Right forelimb (tissue), 1 donor: ENCODE measurements at regions not wholly inside any gene's neighbourhood (a gene's known extent, or its start where the extent isn't known, plus 50 kb on each side); places are given as distances from the start of the nearest gene placed in this dataset.

ENCODE experiments used
- DNase-seq: peaks from one replicate; pipeline ENCODE4 v3.0.0-alpha.2; 2018

DNA sequence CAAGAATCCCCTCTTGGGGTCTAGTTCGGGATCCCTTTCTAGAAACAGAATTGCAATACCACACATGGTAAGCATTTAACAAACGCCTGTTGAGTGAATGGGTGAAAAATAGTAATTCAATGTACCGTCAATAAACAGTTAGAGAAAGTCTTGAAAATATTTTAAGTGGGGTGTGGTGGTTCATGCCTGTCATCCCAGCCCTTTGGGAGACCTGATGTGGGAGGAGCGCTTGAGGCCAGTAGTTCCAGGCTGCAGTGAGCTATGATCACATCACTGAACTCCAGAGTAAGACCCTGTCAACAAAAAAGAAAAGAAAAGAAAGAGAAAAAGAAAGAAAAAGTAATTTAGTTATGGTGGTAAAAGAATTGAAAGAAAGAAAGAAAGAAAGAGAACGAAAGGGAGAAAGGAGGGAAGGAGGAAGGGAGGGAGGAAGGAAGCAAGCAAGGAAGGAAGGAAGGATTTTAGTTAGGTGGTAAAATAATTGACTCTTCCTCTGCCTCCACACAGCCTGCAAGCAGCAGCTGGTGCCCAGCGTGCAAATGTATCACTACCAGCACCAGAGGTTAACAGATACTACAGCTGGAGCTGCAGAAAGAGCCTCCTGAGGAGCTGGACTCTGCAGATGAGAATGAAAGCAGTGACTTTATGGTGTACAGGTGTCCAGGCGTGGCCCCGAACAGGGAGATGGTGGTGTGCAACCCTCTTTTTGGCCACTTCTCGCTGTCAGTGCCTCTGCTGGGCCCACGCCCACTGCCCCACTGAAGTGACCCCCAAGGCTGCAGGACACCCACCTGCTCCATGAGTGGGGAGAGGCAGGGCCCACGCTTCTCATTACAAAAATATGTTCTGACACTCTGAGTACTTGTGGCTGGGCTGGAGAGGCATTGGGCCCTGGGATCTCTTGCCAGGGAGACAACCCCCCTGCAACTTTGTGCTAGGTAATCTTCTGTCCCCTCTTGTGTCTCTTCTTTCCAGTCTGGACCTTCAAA, 135.4 kb downstream of the BAMBI start:
- no peak for DNase-seq

DNA sequence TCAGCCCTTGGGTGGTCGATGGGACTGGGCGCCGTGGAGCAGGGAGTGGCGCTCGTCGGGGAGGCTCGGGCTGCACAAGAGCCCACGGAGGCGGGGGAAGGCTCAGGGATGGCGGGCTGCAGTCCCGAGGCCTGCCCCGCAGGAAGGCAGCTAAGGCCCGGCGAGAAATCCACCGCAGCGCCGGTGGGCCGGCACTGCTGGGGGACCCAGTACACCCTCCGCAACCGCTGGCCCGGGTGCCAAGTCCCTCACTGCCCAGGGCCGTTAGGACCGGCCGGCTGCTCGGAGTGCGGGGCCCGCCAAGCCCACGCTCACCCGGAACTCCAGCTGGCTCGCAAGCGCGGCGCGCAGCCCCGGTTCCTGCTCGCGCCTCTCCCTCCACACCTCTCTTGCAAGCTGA, 138.4 kb downstream of the BAMBI start:
- no peak for DNase-seq

DNA sequence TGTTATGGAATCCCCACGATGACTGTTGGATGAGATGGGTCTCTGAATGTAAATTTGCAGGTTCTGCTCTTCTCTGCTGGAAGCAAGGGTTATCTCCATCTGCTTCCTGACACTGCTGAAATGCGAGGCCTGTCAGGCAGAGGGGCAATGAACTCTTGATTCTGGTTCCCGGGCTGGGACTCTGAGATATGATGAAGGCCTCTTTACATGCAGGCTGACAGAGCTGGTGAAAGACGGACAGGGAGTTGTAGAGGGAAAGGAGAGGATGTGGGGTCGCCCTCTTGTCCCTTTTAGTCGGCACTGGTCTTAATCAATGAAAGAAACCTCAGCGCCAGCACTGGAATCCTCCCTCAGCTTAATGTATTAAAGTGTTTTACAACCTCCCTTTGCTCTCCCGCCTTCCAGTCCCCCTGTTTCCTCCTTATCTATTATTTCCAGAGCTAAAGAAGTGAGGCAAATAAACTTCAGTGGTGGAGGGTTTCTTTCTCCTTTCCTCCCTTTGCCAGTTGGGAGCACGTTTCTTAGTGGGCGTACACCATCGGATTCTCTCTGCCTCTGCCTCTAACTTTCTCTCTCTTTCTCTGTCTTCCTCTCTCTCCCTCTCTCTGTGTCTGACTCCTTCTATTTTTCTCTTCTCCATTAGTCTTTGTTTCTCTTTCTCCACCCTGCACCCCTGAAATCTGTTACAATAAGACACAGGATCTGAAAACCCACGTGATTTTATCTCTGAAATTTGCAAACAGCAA, 145.6 kb downstream of the BAMBI start:
- DNase-seq: no peak

DNA sequence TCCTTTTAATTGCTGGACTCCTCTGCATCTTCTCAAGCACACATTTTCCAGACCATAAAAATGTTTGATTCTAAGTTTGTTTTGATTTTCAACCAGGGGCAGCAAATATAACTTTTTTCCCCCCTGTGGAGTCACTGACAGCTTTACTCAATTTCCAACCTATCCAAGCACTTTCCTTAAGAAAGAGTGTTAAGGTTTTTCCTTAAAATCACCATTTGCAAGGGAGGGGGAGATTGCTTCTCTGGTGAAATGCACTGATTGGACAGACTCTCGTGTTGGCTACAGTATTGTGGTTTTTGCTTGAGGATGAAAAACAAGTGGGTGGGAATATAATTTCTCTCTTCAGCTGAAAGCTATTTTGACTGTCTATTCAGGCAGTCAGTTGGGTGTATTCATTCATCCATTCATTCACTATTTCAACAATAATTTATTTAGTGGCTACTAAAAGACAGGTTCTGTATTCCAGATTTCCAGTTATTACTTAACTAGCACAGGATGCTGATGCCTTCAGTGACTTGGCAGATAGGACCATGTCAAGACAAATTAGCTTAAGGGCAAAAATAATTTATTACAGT, 146.3 kb downstream of the BAMBI start:
- DNase-seq: no peak

DNA sequence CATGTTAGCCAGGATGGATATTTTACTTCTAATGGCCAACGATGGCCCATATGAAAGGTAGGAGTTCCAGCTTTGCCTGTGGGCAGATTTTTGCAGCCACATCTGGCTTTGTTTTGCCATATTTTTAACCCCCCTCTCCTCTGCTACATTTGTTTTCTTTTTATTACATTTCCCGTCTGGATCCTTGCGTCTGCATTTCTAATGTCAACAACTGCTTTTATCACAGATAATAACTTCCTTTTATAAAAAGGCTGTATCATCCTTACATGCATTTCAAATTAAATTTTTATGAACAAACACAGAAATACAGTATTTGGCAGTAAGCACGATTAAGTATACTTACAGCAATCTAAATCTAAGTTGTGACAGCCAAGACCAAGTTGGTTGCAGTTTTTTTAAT, 156.0 kb downstream of the BAMBI start:
- no peak for DNase-seq

DNA sequence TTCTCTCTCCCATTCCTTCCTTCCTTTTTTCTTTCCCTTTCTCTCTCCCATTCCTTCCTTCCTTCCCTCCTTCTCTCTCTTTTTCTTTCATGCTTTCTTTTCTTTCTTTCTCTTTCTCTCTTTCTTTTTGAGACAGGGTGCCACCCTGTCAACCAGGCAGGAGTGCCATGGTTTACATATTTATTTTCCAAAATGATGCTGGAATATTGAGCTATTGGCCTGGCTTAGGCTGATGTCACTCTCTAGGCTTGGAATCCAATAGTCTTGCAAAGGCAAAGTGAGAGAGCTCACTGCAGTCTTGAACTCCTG, 159.1 kb downstream of the BAMBI start:
- no peak for DNase-seq

DNA sequence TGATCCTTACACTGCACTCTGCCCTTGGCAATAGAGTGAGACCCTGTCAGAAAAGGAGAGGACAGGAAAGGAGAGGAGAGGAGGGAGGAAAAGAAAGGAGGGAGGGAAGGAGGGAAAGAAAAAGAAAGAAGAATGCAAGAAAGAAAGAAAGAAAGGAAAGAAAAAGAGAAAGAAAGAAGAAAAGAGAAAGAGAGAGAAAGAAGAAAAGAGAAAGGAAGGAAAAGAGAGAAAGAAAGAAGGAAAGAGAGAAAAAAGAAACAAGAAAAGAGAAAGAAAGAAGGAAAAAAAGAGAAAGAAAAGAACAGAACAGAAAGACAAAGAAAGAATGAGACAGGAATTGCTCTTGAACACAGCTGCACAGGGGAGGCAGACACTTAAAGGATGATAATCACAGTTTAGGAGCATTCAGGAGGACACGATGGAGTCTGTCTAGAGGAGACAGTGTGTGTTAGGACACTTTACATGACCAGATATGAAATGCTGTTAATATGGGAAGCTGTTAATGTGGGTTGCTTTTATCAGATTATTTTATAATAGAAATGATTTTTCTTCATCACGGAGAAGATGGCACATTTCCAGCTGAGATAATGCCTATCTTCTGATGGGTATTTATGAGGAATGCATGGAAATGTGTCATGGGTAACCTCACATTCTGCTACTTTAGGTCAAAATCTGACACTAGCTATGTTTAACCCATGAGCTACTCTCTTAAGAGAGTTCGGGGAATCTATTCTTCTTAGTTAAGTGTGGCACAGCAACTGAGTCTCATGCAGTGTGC, 160.5 kb downstream of the BAMBI start:
- no peak for DNase-seq

DNA sequence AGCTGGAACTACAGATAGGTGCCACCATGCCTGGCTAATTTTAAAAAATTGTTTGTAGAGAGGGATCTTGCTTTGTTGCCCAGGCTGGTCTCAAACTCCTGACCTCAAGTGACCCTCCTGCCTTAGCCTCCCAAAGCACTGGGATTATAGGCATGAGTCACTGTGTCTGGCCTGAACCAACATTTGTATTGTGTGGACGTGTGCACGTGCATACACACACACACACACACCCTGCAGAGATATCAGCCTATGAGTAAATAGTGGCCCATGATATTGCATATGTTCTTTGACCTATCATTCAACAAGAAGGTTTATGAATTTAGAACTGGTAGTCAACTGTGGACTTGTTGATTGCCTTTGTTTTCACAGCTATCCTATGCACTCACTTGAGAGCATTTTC, 161.6 kb downstream of the BAMBI start:
- DNase-seq: no peak

DNA sequence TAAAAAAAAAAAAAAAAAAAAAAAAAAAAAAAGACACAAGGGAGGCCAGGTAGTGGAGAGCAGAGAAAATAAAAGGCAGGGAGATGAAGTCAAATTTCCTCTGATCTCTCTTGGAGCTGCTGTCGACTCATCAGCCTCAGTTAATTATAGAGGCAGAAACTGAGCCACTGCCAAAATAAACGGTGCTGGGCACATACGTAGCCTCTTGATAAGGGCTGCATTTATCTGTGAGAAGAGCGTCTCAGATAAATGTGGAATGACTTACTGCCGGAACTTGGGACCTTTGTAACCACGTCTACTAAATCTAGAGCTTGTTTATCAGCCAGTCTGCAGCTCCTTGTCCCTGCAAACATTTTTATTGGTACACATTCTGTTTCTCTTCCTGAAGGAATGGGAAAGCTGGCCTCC, 162.3 kb downstream of the BAMBI start:
- DNase-seq: no peak

DNA sequence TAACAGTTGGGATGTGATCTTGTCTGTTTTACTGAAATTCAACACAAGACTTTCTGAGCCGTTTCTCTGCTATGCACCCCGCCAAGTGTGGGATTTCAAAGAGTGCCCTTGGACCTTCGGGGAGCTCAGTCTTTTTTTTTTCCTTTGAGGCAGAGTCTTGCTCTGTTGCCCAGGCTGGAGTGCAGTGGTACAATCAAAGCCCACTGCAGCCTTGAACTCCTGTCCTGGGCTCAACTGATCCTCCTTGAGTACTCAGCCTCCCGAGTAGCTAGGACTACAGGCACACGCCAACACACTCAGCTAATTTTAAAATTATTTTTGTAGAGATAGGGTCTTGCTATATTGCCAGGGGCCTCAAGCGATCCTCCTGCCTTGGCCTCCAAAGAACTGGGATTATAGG, 162.9 kb downstream of the BAMBI start:
- no peak for DNase-seq

DNA sequence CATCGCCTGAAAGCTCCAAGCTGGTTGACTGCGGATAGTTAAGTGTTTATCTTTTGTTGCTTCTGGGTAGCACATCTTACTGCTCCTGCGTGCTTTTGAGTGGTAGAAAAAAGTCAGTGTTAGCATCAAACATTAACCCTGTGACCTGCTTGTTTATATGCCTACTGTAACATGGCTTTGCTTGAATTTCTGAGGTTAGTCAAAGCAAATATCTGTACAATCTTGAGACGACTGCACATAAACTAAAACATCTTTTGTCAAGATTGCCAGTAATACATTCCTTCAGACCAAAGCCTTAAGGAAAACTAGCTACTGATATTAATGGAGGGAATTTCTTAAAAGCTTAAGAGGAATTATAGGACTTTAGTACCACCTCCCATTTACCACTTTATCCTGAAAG, 163.7 kb downstream of the BAMBI start:
- no peak for DNase-seq

DNA sequence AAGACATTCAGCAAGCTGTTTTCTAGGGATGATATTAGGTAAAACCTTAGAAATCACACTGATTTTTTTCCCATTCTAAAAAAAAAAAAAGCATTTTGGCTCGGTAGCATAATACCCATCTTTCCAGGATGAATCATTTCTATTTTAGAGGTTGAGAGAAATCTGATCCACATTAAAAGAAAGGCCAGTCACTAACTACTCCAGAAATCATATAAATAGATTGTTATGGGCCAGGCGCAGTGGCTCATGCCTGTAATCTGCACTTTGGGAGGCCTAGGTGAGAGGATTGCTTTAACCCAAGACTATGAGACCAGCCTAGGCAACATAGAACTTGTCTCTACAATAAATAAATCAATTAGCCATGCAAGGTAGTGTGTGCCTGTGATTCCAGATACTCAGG, 164.3 kb downstream of the BAMBI start:
- no peak for DNase-seq

DNA sequence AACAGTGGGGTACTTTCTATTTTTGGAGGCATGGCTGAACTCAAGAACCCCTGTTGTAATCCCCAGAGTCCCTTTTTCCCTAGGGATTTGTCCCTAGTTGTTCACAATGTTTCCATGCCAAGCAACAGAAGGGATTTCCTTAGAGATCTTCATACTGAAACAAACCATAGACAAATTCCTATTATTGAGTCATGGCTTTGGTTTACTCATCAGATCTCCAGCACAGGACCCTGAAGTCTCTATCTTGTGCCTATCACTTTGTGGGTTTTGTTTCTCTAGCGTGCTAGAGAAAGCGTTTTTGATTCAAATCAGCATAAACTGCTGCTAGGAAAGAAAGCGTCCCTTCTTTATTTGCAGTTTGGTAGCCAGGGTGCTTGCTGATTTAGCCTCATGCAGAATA, 165.0 kb downstream of the BAMBI start:
- no peak for DNase-seq

DNA sequence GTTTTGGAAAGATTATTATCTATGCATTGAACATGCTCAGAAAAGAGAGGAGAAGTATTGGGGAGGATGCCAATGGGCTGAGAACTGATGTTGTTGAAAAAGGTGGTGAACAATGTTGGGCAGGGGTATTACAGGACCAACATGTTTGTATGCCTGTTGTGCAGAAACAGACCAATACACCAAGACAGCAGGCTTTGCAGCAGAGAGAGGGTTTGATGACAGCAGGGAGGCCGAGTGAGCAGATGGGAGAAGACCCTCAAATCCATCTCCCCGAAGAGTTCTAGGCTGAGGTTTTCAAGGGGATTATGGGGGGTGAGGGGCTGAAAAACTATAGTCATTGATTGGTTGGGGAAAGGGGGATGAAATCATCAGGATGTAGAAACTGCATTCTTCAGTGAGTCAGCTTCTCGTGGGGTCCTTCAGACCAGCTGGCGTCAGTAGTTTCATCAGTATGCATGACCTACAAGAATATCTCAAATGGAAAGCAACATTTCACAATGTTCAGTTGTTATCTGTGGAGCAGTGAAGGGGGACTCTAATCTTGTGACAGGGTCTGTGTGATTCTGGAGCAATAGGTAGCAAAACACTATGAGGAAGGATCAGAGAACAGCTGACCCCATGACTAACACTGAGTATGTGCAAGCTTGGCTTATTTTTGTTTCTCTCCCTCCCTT, 167.8 kb downstream of the BAMBI start:
- DNase-seq: no peak

DNA sequence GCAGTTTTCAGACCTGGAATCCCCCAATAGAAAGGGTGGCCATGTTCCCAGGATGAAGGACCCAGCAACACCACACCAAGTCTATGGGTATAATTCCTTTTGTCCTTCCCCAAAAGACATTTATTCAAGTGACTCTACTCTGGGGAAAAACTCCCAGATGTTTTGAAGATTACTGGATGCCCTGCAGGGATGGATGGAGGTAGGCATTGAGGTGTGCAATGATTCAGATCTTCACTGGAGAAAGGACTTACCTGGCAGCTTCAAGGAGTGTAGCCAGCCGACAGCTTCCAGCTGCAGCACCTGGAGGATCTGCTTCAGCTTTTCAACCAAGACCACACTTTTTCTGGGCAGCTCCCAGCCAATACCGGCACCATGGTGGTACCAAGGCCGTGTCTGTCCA, 172.0 kb downstream of the BAMBI start:
- DNase-seq: no peak

DNA sequence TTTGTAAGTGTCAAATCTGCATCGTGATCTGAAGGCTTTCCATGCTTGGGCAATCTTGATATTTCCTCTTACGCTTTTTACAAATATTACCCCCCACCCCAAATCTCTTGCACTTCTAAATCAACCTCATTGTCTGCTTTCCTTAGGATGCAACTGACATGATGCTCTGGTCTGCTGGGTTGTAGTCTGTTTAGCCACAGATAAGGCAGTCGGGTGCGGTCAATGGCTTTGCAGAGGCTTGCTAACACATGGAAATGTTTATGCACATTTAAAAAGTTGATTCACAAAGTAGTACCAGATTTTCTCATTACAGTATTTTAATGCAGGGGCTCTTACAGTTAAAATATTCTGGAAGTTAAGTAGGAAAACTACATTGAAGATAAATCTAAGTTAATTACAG, 172.5 kb downstream of the BAMBI start:
- DNase-seq: no peak

DNA sequence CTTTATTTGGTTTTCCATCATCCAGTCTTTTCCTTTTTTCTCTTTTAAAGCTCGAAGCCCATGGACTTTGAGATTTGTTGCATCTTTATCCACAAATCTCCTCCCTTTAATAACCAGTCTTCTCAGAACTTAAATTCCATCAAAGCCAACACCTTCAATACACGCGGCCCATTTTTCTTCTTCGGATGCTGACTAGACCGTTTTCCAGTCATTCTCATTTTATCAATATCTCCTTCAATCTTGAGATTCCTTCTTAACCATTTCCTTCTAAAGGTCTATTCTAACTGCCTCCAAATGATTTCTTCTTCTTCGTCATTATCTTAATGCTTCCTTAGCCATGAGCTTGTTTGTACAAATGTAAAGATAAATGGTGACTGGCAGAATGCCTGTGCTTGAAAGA, 173.5 kb downstream of the BAMBI start:
- DNase-seq: no peak

DNA sequence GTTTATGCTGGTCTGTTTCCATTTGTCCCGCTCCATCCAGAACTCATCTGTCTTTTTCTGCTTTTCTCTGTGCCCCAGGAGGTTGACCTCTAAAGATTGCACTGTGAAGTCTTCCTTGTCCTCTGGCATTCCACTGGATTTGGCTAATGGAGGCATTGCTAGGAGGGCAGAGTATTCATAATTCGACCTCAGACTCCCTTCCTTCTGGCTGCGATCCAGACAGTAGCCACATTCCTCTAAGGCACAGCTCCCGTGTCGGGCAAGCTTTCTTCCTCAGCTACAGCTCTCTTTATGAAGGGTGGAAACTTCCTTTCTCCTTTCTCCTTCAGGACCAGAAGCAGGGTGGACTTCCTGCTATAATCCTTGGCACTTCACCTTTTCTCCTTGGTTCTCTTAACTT, 175.9 kb downstream of the BAMBI start:
- DNase-seq: no peak

DNA sequence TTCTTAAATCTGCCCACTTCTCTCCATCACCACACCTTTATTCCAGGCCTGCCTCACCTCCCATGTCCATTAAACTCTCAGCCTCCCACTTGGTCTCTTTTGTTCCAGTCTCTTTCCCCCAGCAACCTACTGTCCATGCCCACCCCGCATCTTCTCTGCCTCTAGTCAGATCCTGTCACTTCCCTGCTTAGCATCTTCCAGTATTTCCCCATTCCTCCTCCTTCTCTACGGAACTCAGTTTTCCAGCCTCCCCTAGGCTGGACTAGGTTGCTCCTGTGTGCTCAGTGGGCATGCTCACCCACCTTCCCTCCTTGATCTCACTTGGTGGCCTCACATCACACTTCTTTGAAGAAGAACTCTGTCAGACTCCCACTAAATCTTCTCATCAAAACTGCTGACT, 179.8 kb downstream of the BAMBI start:
- no peak for DNase-seq

DNA sequence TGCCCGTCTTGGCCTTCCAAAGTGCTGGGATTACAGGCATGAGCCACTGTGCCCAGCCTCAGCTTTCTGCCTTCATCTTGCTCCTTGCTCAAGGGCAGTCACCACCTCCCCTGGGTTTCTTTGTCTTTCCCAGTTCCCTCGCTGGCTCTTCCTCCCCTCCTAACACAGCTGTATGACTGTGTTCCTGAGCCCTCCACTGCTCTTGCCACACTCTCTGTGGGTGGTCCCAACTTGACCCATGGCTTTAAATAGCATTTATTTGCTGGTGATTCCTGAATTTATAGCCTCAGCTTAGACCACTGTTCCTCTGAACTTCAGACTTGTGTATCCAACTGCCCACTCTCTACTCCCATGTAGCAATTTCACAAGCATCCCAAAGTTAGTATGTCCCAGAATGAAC, 181.3 kb downstream of the BAMBI start:
- DNase-seq: no peak

DNA sequence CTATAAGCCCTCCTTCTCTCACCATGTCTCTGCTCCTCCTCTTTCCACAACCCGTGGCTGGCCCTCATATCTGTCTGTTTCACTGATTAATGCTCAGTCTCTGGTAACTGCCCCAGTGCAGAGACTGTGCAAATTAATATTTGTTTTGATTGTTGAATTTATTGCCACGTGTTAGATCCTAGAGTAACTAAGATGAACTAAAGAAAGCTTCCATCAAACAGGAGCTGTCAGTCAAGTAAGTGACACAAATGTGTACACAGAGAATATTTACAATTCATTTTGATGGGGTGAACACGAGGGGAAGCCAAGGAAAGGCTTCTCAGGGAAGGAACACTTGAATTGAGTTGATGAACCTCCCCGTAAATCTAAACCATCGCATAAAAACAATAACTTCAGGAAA, 182.5 kb downstream of the BAMBI start:
- no peak for DNase-seq

DNA sequence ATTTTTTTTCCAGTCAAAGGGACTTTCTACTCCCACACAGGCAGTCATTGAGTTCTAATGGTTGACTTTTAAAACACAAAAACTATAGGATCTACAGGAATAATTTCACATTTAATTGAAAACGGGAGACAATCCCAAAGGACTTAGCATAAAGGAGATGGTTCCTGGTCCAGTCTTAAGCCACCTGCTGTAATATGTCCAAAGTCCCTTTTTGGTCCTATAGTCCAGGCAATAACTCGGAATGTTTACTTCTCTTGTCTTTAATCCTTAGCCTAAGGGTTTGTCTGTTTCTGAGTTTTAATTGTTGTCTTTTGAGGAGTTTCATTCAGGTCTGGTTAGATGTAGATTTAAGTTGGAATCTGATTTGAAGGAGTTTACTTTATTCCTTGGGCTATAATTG, 184.9 kb downstream of the BAMBI start:
- no peak for DNase-seq
